HG03064 (cell line): ENCODE measurements at regions not wholly inside any gene's neighbourhood (a gene's known extent, or its start where the extent isn't known, plus 50 kb on each side); places are given as distances from the start of the nearest gene placed in this dataset.

Source experiments
- ATAC-seq: cut with Tn5 transposase; IDR thresholded peaks from one replicate; pipeline ENCODE4 v1.9.1; 2021; ENCODE audit warnings: low read depth; ENCODE audit not compliant: unreplicated experiment

DNA sequence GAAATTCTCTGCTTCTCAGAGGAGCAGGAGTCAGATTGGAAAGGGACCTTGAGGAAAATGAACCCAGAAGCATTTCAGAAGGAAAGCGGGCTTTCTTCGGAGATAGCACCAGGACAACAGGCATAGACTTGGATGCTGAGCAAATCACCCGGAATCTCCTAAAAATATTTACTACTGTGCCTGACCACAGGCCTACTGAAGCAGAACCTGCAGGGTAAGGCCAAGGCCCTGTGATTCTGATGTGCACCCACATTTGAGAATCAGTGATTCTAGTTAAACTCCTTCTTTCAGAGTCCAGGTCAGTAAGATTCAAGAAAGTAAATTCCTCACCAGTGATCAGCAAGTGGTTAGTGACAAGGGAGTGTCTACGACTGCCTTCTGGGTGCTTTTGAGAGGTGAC lies 307.3 kb upstream of the DUSP10 start:
- no peak for ATAC-seq

DNA sequence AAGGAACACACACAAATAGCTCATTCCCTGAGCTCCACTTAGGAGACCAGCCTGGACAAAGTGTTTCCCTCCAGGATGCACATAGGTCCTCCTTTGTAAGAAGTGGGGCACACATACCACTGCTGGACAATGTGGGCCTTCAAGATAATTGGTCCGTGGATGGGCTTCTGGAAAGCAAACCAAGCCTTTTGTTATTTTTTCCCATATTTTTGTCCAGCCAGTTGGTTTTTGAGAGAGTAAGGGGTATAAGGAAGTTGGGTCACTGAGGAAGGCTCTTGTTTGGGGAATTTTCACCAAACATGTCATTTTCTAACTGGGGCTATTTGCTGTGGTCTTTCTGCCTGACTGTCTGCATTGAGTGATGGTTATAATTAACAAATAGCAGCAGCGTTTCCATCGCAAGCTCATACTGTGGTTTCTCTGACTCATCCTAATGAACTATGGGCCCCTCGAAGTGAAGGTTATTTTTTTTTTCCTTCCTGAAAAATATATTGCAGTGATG lies 306.3 kb upstream of the DUSP10 start:
- peak; percentile 51 for ATAC-seq

DNA sequence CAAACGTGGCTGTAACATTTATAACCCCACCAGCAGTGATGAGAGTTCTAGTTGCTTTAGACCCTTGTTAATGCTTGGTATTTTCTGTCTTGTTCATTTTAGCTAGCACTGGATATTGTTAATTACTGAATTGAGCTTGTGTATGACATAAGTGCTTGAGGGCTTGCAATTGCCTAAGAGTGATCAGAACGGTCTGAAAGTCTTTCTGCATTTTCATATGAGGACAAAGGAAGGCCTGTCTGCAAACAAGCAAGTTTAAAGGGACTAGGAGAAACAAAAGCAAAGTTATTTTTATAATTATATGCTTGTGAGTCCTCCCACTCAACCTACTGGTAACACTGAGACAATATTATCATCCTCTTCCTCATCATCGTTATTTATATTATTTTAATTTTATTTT lies 305.5 kb upstream of the DUSP10 start:
- no peak for ATAC-seq

DNA sequence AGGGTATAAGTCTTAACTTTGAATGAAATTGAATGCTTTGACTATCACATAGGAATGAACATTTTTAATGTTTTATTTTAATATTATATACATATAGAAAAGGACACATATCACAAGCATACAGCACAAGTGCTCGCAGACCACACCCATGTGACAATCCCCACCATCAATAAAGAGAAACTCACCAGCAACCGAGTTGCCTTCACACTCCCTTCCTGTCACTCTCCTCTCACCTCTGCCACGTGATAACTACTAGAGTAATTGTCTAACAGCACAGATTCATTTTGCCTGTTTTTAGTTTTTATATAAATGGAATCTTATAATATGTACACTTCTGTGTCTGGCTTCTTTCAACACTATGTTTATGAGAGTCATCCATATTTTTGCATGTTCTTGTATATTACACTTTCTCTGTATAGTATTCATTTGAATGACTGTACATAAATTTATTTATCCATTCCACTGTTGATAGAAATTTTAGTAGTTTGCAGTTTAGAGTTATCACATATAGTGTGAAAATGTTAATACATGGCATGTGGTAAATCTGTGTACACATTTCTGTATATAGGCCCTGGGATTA lies 304.9 kb upstream of the DUSP10 start:
- ATAC-seq: no peak

DNA sequence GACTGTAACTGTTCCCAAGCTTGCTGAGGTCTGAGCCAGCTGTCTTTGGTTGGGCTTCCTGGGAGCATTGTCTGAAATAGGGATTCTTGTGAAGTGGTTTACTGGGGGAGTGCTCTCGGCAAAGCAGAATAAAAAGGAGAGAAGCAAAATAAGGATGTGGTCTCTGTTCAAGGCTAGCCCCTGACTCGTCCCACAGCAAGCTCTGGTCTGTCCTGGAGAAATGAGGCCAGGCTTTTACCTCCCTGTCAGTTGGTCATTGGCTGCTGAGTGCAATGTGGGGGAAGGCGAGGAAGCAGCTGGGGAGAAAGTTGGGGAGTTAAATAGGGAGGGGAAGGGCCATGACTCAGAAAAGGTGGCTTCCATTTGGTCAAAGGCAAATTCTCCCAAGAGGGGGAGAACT lies 303.9 kb upstream of the DUSP10 start:
- no peak for ATAC-seq

- no peak for ATAC-seq
Observed at GRCh38 chr1:222045236-222045635, 303.3 kb upstream of the DUSP10 start.

- ATAC-seq: no peak
Observed at GRCh38 chr1:222043444-222044292, 301.8 kb upstream of the DUSP10 start.

GRCh38 chr1:222042120-222042519 lies 300.2 kb upstream of the DUSP10 start:
- ATAC-seq: no peak

DNA sequence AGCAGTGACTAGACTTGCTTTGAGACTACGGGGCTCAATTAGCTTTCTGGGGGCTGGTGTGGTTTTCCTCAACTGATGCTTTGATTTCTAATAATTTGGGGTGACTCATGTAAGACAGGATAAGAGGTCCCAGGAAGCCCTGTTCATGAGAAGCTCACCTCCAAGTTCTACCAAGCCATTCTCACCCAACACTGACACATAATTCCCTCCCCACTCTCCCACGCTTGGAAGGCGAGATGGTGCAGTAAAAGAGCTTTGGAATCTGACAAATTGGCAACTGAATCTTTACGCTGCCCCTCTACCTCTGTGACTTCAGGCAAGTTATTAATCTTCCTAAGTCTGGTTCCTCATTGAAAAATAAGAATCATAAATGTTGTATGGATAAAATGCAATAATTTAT lies 299.1 kb upstream of the DUSP10 start:
- ATAC-seq: no peak

GRCh38 chr1:222040121-222040805 lies 298.4 kb upstream of the DUSP10 start:
- no peak for ATAC-seq

DNA sequence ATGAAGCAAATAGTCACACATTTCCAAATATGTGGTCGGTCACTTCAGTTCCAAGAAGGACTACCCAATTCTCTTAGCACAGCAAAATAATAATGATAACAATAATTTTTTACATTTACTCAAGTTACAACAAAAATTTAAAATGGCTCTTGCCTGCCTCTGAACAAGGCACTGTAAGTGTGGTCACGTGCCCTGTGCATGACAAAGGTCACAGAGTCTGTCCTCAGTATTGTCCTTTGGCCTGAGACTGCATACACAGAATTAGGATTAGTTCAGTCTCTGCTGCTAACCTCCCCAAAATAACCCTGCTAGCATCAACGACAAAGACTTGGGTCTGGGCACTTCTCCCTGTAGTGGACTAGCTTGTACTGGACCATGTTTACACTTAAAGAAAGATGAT lies 297.1 kb upstream of the DUSP10 start:
- no peak for ATAC-seq

DNA sequence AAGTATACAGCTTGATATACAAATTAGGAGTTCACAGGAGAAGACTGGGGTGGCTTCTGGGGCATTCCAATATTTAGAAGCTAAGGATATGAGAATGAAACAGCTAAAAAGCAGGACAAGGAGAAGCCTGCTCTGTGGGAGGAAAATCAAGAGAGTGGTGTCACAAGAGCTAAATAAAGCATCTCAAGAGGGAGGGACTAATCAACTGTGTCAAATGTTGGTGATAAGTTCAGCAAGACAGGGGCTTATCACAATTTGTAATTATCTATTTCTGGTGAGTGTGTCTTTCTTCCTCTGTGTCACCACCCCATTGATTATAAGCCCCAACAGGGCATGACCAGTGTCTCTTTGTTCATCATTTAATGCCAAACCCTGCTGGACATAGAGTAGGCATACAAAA lies 295.8 kb upstream of the DUSP10 start:
- ATAC-seq: no peak

GRCh38 chr1:222034790-222035189 lies 292.9 kb upstream of the DUSP10 start:
- ATAC-seq: no peak

DNA sequence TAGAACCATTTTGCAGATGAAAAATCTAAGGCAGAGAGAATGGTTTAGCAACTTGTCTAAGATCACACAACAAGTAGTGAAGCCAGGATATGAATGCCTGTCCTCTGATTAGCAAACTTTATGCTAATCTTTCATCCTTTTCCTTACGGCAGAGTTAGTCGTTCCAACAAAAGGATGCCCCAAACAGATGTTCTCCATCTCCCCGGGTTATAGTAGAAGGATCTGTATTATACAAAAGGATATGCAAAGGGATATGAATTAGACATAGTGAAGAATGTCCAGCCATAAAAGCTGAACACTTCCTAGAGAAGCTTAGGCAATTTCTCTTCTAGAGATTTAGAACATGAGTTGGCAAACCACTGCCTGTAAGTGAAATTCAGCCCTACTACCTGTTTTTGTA lies 291.6 kb upstream of the DUSP10 start:
- no peak for ATAC-seq

DNA sequence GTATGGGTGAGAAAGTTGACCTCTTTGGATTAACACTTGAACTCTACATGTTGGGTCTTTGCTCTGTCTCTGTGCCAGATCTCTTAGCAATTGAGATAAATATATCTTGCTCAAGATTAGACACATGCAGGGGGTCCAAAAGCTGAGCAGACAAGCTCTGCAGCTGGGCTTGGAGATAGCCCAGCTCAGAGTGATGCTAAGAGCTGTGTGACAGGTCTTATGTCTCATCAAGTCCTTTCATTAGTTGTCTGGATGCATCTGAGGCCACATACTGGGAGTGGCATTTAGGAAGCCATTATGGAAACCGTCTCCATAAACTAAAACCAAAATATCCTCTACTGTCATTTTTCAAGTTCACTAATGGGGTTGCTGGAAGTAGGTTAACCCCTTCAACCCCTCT lies 289.4 kb upstream of the DUSP10 start:
- no peak for ATAC-seq

- no peak for ATAC-seq
Observed at GRCh38 chr1:222028676-222029075, 286.8 kb upstream of the DUSP10 start.

- no peak for ATAC-seq
Observed at GRCh38 chr1:222028116-222028515, 286.2 kb upstream of the DUSP10 start.

DNA sequence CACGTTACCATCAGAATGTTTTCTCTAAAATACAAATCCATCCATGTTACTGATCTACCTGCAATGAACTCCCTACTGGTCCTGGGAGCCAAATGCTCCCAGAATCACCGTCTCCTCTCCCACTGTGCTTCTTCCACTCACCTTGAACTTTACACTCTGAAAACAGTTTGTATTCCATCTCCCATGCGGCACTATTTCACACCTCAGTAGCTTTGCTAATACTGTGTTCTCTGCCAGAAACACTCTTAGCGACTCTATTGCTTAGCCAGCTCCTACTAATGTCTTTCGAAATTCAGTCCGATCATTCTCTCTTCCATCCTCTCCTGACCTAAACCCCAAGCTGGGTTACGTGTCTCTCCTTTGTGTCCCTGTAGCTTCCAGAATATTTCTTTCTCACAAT lies 284.4 kb upstream of the DUSP10 start:
- ATAC-seq: no peak

GRCh38 chr1:222023025-222023424 lies 281.1 kb upstream of the DUSP10 start:
- no peak for ATAC-seq

DNA sequence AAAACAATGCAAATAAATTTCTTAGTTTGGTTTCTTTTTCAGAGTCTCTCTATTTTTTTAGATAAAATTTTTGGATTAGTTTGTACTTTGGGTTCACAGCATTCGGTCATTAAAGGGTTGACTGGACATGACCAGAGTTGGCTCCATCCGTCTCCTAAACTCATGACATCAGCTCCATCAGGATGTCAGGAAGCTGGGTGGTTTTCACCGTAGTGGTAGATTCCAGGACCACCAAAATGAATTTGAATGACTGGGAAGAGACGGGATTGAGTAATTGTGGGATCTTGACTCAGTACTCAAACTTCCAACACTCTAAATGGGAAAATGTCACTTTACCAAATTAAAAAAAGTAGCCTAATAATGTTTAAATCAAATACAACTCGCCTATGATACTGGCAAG lies 279.2 kb upstream of the DUSP10 start:
- no peak for ATAC-seq

- no peak for ATAC-seq
Observed at GRCh38 chr1:222020553-222020952, 278.7 kb upstream of the DUSP10 start.

- no peak for ATAC-seq
Observed at GRCh38 chr1:222019029-222019428, 277.1 kb upstream of the DUSP10 start.
